Suppressor macrophage (primary cell): ENCODE measurements at regions not wholly inside any gene's neighbourhood (a gene's known extent, or its start where the extent isn't known, plus 50 kb on each side); places are given as distances from the start of the nearest gene placed in this dataset.
"Not testable (repeated sequence)": the region's sequence is repeated elsewhere in the genome, so short reads cannot be mapped to it uniquely, and the experiment has no call there.

Experiments used
- DNase-seq, 4 experiments: peaks; one replicate each; pipeline ENCODE4 v3.0.0-alpha.2; 2020 to 2022

GRCh38 chr6:86031713-86032112, 389.0 kb upstream of the SYNCRIP start:
- no peak for DNase-seq

- no peak for DNase-seq
Observed at GRCh38 chr6:86030875-86031274, 388.2 kb upstream of the SYNCRIP start.

- no peak for DNase-seq
Observed at GRCh38 chr6:86028776-86029175, 386.1 kb upstream of the SYNCRIP start.

GRCh38 chr6:86026890-86027289, 384.2 kb upstream of the SYNCRIP start:
- DNase-seq = not testable (repeated sequence)

GRCh38 chr6:86017236-86017635, 374.6 kb upstream of the SYNCRIP start:
- DNase-seq = no peak

- no peak for DNase-seq
Observed at GRCh38 chr6:86016567-86016966, 373.9 kb upstream of the SYNCRIP start.

- DNase-seq = no peak
Observed at GRCh38 chr6:86016077-86016476, 373.4 kb upstream of the SYNCRIP start.

- not testable (repeated sequence) for DNase-seq
Observed at GRCh38 chr6:86012991-86013390, 370.3 kb upstream of the SYNCRIP start.

- DNase-seq = no peak
Observed at GRCh38 chr6:86010915-86011786, 368.5 kb upstream of the SYNCRIP start.

GRCh38 chr6:85997206-85997605, 354.5 kb upstream of the SYNCRIP start:
- no peak for DNase-seq

GRCh38 chr6:85996034-85996375, 353.3 kb upstream of the SYNCRIP start:
- no peak for DNase-seq

GRCh38 chr6:85995339-85996033, 352.8 kb upstream of the SYNCRIP start:
- DNase-seq = no peak

GRCh38 chr6:85986681-85987080, 344.0 kb upstream of the SYNCRIP start:
- DNase-seq = no peak

GRCh38 chr6:85983032-85983659, 340.5 kb upstream of the SYNCRIP start:
- no peak for DNase-seq

- DNase-seq = no peak
Observed at GRCh38 chr6:85977661-85978060, 335.0 kb upstream of the SYNCRIP start.

- no peak for DNase-seq
Observed at GRCh38 chr6:85975957-85976356, 333.3 kb upstream of the SYNCRIP start.

- DNase-seq = no peak
Observed at GRCh38 chr6:85971238-85971637, 328.6 kb upstream of the SYNCRIP start.

- no peak for DNase-seq
Observed at GRCh38 chr6:85966828-85967227, 324.1 kb upstream of the SYNCRIP start.

GRCh38 chr6:85961746-85962145, 319.1 kb upstream of the SYNCRIP start:
- no peak for DNase-seq

GRCh38 chr6:85961125-85961524, 318.4 kb upstream of the SYNCRIP start:
- DNase-seq = no peak

GRCh38 chr6:85948481-85948880, 305.8 kb upstream of the SYNCRIP start:
- no peak for DNase-seq

GRCh38 chr6:85945459-85946185, 302.9 kb upstream of the SYNCRIP start:
- DNase-seq = no peak

GRCh38 chr6:85944776-85945175, 302.1 kb upstream of the SYNCRIP start:
- no peak for DNase-seq
